T-helper 17 cell (primary cell): ENCODE measurements at regions not wholly inside any gene's neighbourhood (a gene's known extent, or its start where the extent isn't known, plus 50 kb on each side); places are given as distances from the start of the nearest gene placed in this dataset.

Source experiments
- ATAC-seq: fragments of 150-1000 bp; cut with Tn5 transposase; 2 replicates; pipeline ENCODE4 v1.10.0; 2021; ENCODE audit warnings: mild to moderate bottlenecking, moderate library complexity
- DNase-seq, 3 donors: peaks; one replicate each; pipeline versions ENCODE4 v3.0.0 to v3.0.0-alpha.2; 2020 to 2021
- H3K9me3 ChIP-seq: one replicate; pipeline ENCODE4 v1.7.0; 2013; ENCODE audit warnings: low read length, mild to moderate bottlenecking; ENCODE audit not compliant: control insufficient read depth, poor library complexity, severe bottlenecking
- H3K27ac Mint-ChIP-seq: one replicate; pipeline ENCODE4 v1.8.0; 2022; ENCODE audit warnings: mild to moderate bottlenecking, moderate library complexity, mixed read lengths
- H3K27me3 Mint-ChIP-seq: one replicate; pipeline ENCODE4 v1.8.0; 2022; ENCODE audit warnings: mixed read lengths
- H3K36me3 Mint-ChIP-seq: one replicate; pipeline ENCODE4 v1.8.0; 2022; ENCODE audit warnings: low read depth, mixed read lengths
- H3K4me1 Mint-ChIP-seq: one replicate; pipeline ENCODE4 v1.8.0; 2022; ENCODE audit warnings: mild to moderate bottlenecking, mixed read lengths
- H3K4me3 Mint-ChIP-seq: one replicate; pipeline ENCODE4 v1.8.0; 2022; ENCODE audit warnings: mild to moderate bottlenecking, moderate library complexity, mixed read lengths

DNA sequence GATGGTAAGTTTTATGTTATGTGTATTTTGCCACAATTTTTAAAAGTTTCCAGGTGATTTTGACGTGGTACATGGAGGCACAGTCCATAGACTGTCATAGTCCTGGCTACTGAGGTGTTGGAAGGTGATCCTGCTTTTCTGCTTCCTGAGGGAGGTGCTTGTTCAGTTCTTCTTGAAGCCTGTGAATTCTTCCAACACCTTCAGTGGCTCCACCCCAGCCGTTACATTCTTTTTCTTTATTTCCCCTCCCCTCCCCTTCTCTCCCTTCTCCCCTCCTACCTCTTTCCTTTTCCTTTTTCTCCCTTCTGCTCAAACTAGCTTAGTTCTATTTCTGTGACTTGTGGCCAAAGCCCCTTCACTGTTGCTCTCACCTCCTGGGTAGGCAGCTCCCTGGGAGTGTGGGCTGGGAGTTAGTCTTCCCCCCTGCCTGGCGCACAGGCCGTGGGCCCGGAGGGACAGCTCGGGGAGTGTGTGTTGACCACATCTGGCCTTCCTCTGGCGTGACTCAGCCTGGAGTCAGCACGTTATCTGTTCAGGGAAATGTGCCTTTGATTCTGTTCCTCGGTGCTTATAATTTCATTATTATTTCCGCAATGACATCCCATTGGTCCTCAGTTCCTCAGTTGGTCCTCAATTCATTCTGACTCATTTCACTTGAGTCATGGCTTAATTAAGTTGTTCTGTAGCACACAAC is 566.2 kb downstream of the TBC1D22A start:
- H3K36me3 Mint-ChIP-seq = no peaks in the 10 kb centered on the region
- DNase-seq (no peak), ATAC-seq (no peak)
- H3K4me3 Mint-ChIP-seq = no peak overlapping the region
- no peak overlapping the region for H3K27ac Mint-ChIP-seq
- peaks cover 28% of the 10 kb centered on the region for H3K27me3 Mint-ChIP-seq
- no peaks in the 10 kb centered on the region for H3K9me3 ChIP-seq
- no peaks in the 10 kb centered on the region for H3K4me1 Mint-ChIP-seq

DNA sequence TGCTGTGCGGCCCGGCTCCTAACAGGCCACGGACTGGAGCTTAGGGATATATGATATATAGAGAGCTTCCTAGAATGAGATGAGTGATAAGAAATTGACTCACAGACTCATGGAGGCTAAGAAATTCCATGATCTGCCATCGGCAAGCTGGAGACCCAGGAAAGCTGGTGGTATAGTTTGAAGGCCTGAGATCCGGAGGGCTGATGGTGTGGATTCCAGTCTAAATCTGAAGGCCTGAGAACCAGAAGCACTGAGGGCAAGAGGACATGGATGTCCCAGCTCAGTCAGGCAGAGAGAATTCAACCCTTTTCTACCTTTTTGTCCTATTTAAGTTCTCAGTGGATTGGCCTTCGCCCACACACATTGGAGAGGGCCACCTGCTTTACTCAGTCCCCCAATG is 564.8 kb downstream of the TBC1D22A start:
- ATAC-seq = no peak
- Mint-ChIP-seq H3K27me3 (peaks cover 28% of the 10 kb centered on the region), H3K4me1 (no peaks in the 10 kb centered on the region)

DNA sequence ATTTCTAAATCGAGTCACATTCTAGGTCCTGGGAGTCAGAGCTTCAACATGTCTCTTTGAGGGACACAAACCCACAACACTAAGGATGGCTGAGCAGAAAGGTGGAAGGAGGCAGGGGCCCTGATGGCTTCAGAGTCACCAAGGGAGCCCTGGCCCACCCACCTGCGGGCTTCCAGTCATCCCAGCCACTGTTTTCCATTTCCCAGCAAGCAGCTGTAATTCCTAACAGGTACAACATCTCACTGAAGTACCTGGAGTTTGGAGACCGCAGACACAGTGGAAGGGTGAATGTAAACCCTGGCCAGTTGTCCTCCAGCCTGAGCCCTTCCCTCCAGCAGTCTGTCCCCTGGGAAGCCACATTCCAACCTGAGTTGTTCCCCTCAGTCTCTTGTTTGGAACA is 562.8 kb downstream of the TBC1D22A start:
- no peaks in the 10 kb centered on the region for H3K4me1 Mint-ChIP-seq
- H3K9me3 ChIP-seq = peaks cover 5% of the 10 kb centered on the region
- H3K27ac Mint-ChIP-seq = no peak overlapping the region
- ATAC-seq = no peak
- no peaks in the 10 kb centered on the region for H3K36me3 Mint-ChIP-seq
- no peak for DNase-seq
- H3K27me3 Mint-ChIP-seq = peaks cover 22% of the 10 kb centered on the region
- no peak overlapping the region for H3K4me3 Mint-ChIP-seq

More for the DNA sequence above, 564.8 kb downstream of the TBC1D22A start:
- H3K9me3 ChIP-seq = no peaks in the 10 kb centered on the region
- DNase-seq = no peak
- H3K27ac Mint-ChIP-seq = no peak overlapping the region
- no peaks in the 10 kb centered on the region for H3K36me3 Mint-ChIP-seq
- H3K4me3 Mint-ChIP-seq = no peak overlapping the region

DNA sequence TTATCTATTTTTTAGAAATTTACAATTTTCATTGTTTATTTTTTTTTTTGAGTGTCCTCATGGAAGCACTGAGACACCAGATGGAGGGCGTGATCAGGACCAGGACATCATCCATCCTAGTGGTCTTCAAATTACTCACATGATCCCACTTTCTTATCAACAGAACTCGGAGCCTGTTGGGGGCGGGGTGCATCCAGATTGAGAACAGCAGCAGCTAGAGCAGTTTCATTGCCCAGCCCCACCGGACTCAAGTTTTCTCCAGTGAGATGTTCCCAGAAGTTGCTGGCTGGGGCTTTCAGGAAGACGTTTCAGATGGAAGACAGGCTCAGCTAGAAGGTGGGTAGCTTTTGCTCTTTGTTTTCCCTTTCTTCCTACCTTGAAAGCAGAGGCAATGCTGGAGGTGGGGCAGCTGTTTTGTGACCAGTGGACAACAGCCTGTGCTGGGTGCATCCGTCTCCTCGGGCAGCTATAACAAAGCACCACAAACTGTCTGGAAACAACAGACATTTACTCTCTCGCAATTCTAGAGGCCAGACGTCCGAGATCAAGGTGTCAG is 562.1 kb downstream of the TBC1D22A start:
- DNase-seq = no peak
- Mint-ChIP-seq H3K4me3 (no peak overlapping the region), H3K27me3 (peaks cover 15% of the 10 kb centered on the region), H3K27ac (no peak overlapping the region), H3K4me1 (no peaks in the 10 kb centered on the region), H3K36me3 (no peaks in the 10 kb centered on the region)
- peaks cover 5% of the 10 kb centered on the region for H3K9me3 ChIP-seq
- ATAC-seq = no peak

DNA sequence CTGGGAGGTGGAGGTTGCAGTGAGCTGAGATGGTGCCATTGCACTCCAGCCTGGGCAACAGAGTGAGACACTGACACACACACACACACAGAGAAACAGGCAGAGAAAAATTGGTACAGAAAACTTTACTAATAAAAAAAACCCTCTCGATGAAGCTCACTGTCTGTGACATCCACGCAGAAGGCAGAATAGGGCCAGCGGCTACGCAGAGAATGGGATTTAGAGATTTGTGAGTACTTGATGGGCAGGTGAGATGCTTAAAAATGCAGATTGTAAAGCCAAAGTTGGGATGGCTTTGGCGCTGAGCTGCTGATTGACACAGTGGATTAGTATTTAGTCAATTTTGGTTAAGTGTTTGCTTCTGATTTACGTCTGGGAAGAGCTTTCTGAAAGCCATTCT is 561.1 kb downstream of the TBC1D22A start:
- no peak overlapping the region for H3K27ac Mint-ChIP-seq
- peaks cover 5% of the 10 kb centered on the region for H3K9me3 ChIP-seq
- no peaks in the 10 kb centered on the region for H3K36me3 Mint-ChIP-seq
- ATAC-seq (no peak), DNase-seq (no peak)
- no peak overlapping the region for H3K4me3 Mint-ChIP-seq
- H3K4me1 Mint-ChIP-seq = no peaks in the 10 kb centered on the region
- peaks cover 12% of the 10 kb centered on the region for H3K27me3 Mint-ChIP-seq

DNA sequence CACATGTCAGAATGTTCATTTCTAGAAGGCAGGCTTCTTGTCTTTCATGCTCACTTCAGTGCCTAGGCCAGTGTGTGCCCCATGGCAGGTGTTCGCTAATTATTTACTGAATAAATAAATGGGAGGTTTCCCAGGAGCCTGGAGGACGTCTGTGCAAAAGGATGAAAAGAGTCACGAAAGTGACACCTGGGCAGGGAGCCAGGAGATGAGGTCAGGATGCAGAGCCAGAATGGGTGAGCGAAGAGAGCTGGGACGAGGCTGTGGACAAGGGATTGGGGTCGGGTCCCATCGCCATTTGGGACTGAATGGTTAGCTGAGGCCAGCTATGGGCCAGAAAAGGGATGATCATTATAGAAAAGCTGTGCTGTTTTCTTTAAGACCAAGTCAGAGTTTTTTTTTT is 560.4 kb downstream of the TBC1D22A start:
- H3K9me3 ChIP-seq = peaks cover 5% of the 10 kb centered on the region
- ATAC-seq (no peak), DNase-seq (no peak)
- H3K27me3 Mint-ChIP-seq = peaks cover 14% of the 10 kb centered on the region
- H3K4me3 Mint-ChIP-seq = no peak overlapping the region
- no peak overlapping the region for H3K27ac Mint-ChIP-seq
- H3K4me1 Mint-ChIP-seq = no peaks in the 10 kb centered on the region
- H3K36me3 Mint-ChIP-seq = no peaks in the 10 kb centered on the region

DNA sequence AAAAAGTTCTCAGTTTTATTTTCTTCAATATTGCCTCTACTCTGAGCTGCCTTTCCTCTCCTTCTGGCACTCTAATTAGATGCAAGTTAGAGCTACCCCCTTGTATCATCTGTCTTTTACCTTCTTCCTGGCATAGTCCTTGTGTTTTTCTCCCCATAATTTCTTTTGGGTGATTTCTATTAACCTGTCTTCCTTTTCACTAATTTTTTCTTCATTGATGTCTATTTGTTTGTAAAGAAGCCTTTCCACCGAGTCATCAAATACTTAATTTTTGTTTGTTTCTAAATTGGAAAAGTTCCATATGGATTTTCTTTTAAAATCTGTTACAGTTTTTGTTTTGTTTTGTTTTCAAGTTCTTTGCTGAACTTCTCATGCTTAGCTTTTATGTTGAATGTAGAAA is 558.1 kb downstream of the TBC1D22A start:
- peaks cover 5% of the 10 kb centered on the region for H3K9me3 ChIP-seq
- H3K27me3 Mint-ChIP-seq = peaks cover 12% of the 10 kb centered on the region

DNA sequence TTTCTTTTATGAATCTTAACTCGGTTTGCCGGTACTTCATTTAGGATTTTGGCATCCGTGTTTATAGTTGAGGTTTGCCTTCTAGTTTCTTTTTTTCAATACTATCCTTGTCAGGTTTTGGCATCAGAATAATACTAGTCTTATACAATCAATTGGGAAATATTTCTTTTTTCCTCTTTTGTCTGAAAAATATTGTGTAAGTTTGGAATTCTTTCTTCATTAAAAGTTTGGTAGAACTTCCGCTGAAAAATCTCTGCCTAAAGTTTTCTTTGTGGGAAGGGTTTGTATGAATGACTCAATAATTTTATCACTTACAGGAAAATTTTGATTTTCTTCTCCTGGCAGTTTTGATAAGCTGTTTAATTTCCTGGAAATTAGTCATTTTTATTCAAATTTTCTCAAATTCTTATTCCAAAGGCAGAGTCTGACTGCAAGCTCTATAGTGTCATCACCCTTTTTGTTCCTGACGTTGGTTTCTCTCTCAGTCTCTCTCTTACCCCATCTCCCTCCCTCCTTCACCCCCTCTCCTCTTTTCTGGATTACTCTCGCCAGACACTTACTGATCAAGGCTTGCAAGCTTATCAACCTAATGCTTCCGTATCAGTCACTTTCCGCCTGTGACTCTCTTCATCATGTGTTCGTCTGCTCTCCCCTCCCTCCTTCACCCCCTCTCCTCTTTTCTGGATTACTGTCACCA is 555.7 kb downstream of the TBC1D22A start:
- Mint-ChIP-seq H3K27ac (no peak overlapping the region), H3K36me3 (no peaks in the 10 kb centered on the region), H3K4me1 (no peaks in the 10 kb centered on the region), H3K4me3 (no peak overlapping the region), H3K27me3 (peaks cover 18% of the 10 kb centered on the region)
- DNase-seq (no peak), ATAC-seq (no peak)
- H3K9me3 ChIP-seq = peaks cover 5% of the 10 kb centered on the region

More for the DNA sequence above, 558.1 kb downstream of the TBC1D22A start:
- no peak for DNase-seq
- ATAC-seq = no peak
- Mint-ChIP-seq H3K36me3 (no peaks in the 10 kb centered on the region), H3K4me1 (no peaks in the 10 kb centered on the region), H3K4me3 (no peak overlapping the region), H3K27ac (no peak overlapping the region)

DNA sequence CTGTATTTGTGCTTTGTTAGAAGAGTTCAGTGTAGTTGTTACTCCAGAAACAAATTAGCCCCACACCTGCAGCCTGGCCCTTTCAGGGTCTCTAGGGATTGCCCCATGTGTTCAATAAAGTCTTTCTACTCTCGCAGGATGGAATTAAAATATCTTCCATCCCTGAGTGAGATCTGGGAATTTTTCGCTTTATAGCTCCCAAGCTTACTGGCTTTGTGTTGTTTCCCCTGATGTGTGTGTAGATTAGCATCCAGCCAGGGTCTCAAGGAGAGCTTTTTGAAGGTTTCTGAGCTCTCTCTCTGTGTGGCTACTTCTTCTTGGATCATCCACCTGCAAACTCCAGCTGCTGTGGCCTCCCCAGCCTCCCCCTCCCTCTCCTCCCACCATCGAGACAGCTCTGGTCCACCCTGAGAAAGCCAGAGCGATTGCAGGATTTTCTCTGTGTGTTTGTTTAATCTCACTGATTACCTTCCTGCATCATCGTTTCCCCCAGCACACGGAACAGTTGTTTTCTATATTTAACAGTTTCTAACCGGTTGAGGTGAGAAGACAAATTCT is 553.5 kb downstream of the TBC1D22A start:
- Mint-ChIP-seq H3K36me3 (no peaks in the 10 kb centered on the region), H3K27ac (no peak overlapping the region), H3K27me3 (peaks cover 18% of the 10 kb centered on the region), H3K4me3 (no peak overlapping the region), H3K4me1 (no peaks in the 10 kb centered on the region)
- ATAC-seq = no peak
- peaks cover under 1% of the 10 kb centered on the region for H3K9me3 ChIP-seq
- no peak for DNase-seq

DNA sequence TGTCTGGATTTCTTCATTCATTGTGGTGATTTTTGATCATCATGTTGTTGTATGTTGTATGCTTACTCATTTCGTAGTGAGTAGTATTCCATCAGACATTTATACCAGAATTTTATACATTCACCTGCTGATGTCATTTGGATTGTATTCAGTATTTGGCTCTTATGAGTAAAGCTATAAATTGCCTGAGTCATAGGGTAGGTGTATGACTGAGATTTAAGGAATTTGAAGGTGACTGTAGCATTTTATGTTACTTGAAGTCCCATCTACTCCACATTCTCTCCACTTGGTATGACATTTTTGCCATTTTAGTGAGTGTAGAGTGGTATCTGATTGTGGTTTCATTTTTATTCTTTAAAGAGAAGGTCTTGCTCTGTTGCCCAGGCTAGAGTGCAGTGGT is 548.2 kb downstream of the TBC1D22A start:
- H3K27ac Mint-ChIP-seq = no peak overlapping the region
- no peaks in the 10 kb centered on the region for H3K9me3 ChIP-seq
- H3K36me3 Mint-ChIP-seq = no peaks in the 10 kb centered on the region
- no peak overlapping the region for H3K4me3 Mint-ChIP-seq
- peaks cover 7% of the 10 kb centered on the region for H3K27me3 Mint-ChIP-seq
- H3K4me1 Mint-ChIP-seq = peaks cover 3% of the 10 kb centered on the region
- ATAC-seq = no peak
- DNase-seq = no peak

DNA sequence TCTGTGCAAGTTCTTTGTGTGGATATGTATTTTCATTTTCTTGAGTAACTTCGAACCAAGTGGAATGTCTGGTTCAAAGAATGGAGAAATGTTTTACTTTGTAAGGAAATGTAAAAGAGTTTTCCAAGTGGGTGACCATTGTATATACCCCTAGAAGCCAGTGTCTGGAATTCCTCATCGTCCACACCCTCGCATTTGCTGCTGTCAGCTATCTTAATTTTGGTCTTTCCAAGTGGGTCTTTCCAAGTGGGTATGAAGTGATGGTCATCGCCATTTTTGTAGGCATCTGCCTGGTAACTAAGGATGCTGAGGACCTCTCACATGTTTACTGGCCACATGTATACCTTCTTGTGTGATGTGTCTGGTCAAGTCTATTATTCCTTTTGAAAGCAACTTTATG is 547.5 kb downstream of the TBC1D22A start:
- no peak overlapping the region for H3K27ac Mint-ChIP-seq

DNA sequence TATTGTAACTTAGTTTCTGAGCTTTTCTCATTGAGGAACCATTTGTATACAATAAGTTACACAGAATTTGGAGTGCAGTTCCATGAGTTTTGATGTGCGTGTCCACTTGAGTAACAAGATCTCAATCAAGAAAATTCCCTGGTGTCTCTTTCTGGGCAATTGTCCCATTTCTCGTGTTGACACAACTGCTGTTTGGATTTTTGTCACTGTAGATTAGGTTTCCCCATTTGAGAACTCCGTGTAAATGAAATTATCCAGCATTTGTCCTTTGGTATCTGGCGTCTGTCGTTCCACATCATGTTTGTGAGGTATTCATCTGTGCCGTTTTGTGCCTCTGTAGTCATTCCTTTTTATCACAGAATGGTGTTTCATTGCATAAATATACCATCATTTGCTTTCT is 547.0 kb downstream of the TBC1D22A start:
- DNase-seq (no peak), ATAC-seq (no peak)
- H3K4me1 Mint-ChIP-seq = peaks cover 3% of the 10 kb centered on the region
- no peaks in the 10 kb centered on the region for H3K36me3 Mint-ChIP-seq
- no peaks in the 10 kb centered on the region for H3K27me3 Mint-ChIP-seq
- H3K27ac Mint-ChIP-seq = no peak overlapping the region
- H3K9me3 ChIP-seq = no peaks in the 10 kb centered on the region
- no peak overlapping the region for H3K4me3 Mint-ChIP-seq

More for the DNA sequence above, 547.5 kb downstream of the TBC1D22A start:
- H3K4me3 Mint-ChIP-seq = no peak overlapping the region
- ATAC-seq = no peak
- H3K4me1 Mint-ChIP-seq = peaks cover 3% of the 10 kb centered on the region
- DNase-seq = no peak
- H3K9me3 ChIP-seq = no peaks in the 10 kb centered on the region
- H3K27me3 Mint-ChIP-seq = peaks cover under 1% of the 10 kb centered on the region
- H3K36me3 Mint-ChIP-seq = no peaks in the 10 kb centered on the region

DNA sequence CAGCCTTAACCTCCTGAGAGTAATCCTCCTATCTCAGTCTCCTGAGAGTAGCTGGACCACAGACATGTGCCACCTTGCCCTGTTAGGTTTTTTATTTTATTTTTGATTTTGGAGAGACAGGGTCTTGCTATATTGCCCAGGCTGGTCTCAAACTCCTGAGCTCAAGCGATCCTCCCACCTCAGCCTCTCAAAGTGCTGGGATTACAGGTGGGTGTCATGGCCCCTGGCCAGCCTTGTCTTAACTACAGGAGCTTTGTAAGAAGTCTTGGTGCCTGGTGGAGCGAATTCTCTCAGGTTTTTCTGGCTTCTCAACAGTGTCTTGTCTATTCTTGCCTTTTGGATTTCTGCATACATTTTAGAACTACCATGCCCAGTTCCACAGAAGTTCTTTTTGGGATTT is 546.4 kb downstream of the TBC1D22A start:
- no peak overlapping the region for H3K27ac Mint-ChIP-seq
- no peak overlapping the region for H3K4me3 Mint-ChIP-seq
- no peak for ATAC-seq
- no peaks in the 10 kb centered on the region for H3K27me3 Mint-ChIP-seq
- no peaks in the 10 kb centered on the region for H3K36me3 Mint-ChIP-seq
- DNase-seq = no peak
- peaks cover 3% of the 10 kb centered on the region for H3K4me1 Mint-ChIP-seq
- no peaks in the 10 kb centered on the region for H3K9me3 ChIP-seq
